SK-N-SH (cell line): ENCODE measurements at regions not wholly inside any gene's neighbourhood (a gene's known extent, or its start where the extent isn't known, plus 50 kb on each side); places are given as distances from the start of the nearest gene placed in this dataset.

Source experiments
- CTCF ChIA-PET: fragments of 300-600, 350-600 bp; formaldehyde crosslinking; extraction: SDS; loops from one replicate; lab custom pipeline; 2021; lab: Yijun Ruan, JAX
- POLR2A ChIA-PET: fragments of 350-600 bp; sonication (Branson Sonifier 250); formaldehyde crosslinking; extraction: SDS; loops from one replicate; lab custom pipeline; 2020; ENCODE audit warnings: antibody characterized with exemption, inconsistent platforms; lab: Yijun Ruan, JAX
- DNase-seq: peaks from one replicate; pipeline ENCODE4 v3.0.0; 2012
- H2AFZ ChIP-seq: fragments of 200-600 bp; sonication (generic); 2 replicates; pipeline ENCODE4 v1.8.1; 2016; ENCODE audit warnings: antibody characterized with exemption, mild to moderate bottlenecking, low read depth
- H3F3A ChIP-seq: fragments of 200-600 bp; sonication (generic); replicated peaks from 2 replicates; pipeline ENCODE3; 2016; ENCODE audit warnings: antibody characterized with exemption, mild to moderate bottlenecking; ENCODE audit not compliant: insufficient read depth
- H3K27ac ChIP-seq, 2 experiments: fragments of 200-500 bp in 1 of 2; fragments of 200-600 bp in 1 of 2; sonication (Bioruptor generic) in 1 of 2; sonication (generic), shearing (Covaris generic) in 1 of 2; 2 replicates each; pipeline versions ENCODE4 v1.5.1 to v1.6.1; 2014 to 2016; ENCODE audit warnings: low read depth in 2 of 2, inconsistent platforms in 1 of 2, low read length in 1 of 2, mild to moderate bottlenecking in 1 of 2, mixed read lengths in 1 of 2
- H3K27me3 ChIP-seq: fragments of 200-600 bp; sonication (generic), shearing (Covaris generic); 2 replicates; pipeline ENCODE4 v1.6.1; 2016; ENCODE audit warnings: mixed run types; ENCODE audit not compliant: insufficient read depth
- H3K36me3 ChIP-seq, 2 experiments: fragments of 200-500 bp in 1 of 2; fragments of 200-600 bp in 1 of 2; sonication (Bioruptor generic) in 1 of 2; sonication (generic) in 1 of 2; replicated peaks in 1 of 2; 2 replicates each; pipeline versions ENCODE3 to v1.5.1; 2014 to 2016; ENCODE audit warnings: low read length in 1 of 2, mild to moderate bottlenecking in 1 of 2; ENCODE audit not compliant: insufficient read depth in 2 of 2, control insufficient read depth in 1 of 2
- H3K4me1 ChIP-seq, 2 experiments: fragments of 200-500 bp in 1 of 2; fragments of 200-600 bp in 1 of 2; sonication (Bioruptor generic) in 1 of 2; sonication (generic), shearing (Covaris generic) in 1 of 2; 2 replicates each; pipeline versions ENCODE4 v1.5.1 to v1.6.1; 2014 to 2016; ENCODE audit warnings: low read depth in 1 of 2, low read length in 1 of 2, mixed run types in 1 of 2; ENCODE audit not compliant: insufficient read depth in 2 of 2, control insufficient read depth in 1 of 2
- H3K4me2 ChIP-seq: fragments of 200-600 bp; sonication (generic), shearing (Covaris generic); 2 replicates; pipeline ENCODE4 v1.6.1; 2017; ENCODE audit warnings: mixed run types
- H3K4me3 ChIP-seq, 2 experiments: fragments of 200-500 bp in 1 of 2; fragments of 200-600 bp in 1 of 2; sonication (Bioruptor generic) in 1 of 2; sonication (generic), shearing (Covaris generic) in 1 of 2; 2 replicates each; pipeline versions ENCODE4 v1.5.1 to v1.8.1; 2014 to 2016; ENCODE audit warnings: low read depth in 2 of 2, inconsistent platforms in 1 of 2, low read length in 1 of 2, mild to moderate bottlenecking in 1 of 2, mixed read lengths in 1 of 2, moderate library complexity in 1 of 2
- H3K79me2 ChIP-seq: fragments of 200-600 bp; sonication (generic); 2 replicates; pipeline ENCODE4 v1.8.1; 2017; ENCODE audit warnings: mild to moderate bottlenecking; ENCODE audit not compliant: insufficient read depth
- H3K9ac ChIP-seq: fragments of 200-600 bp; sonication (generic); 2 replicates; pipeline ENCODE4 v1.6.1; 2017; ENCODE audit warnings: mixed run types
- H3K9me2 ChIP-seq: fragments of 200-600 bp; sonication (generic); 2 replicates; pipeline ENCODE4 v1.6.1; 2017; ENCODE audit warnings: mixed run types
- H3K9me3 ChIP-seq: fragments of 200-600 bp; sonication (generic); 2 replicates; pipeline ENCODE4 v1.6.1; 2017; ENCODE audit warnings: mixed run types, mild to moderate bottlenecking, moderate library complexity
- H4K20me1 ChIP-seq: fragments of 200-600 bp; sonication (generic); 2 replicates; pipeline ENCODE4 v1.6.1; 2017; ENCODE audit warnings: mild to moderate bottlenecking, mixed run types; ENCODE audit not compliant: insufficient read depth
- CHD2 ChIP-seq: fragments of 150-350 bp; IDR thresholded peaks from 2 replicates; pipeline ENCODE4 v1.6.1; 2018; ENCODE audit warnings: low read length; ENCODE audit not compliant: partially characterized antibody
- CTCF ChIP-seq: fragments of 200-600 bp; sonication (generic); IDR thresholded peaks from 2 replicates; pipeline ENCODE4 v1.6.1; 2017; ENCODE audit warnings: antibody characterized with exemption, mild to moderate bottlenecking, moderate library complexity
- ELF1 ChIP-seq: IDR thresholded peaks from 2 replicates; pipeline ENCODE4 v1.4.0; 2012
- FOXM1 ChIP-seq: IDR thresholded peaks from 2 replicates; pipeline ENCODE4 v1.4.0; 2012; ENCODE audit warnings: low read depth, mild to moderate bottlenecking
- IRF3 ChIP-seq: fragments of 150-350 bp; IDR thresholded peaks from 2 replicates; pipeline ENCODE4 v1.6.1; 2016; ENCODE audit warnings: mild to moderate bottlenecking, low read depth, low read length
- MXI1 ChIP-seq: IDR thresholded peaks from 2 replicates; pipeline ENCODE4 v1.6.1; 2012; ENCODE audit warnings: mild to moderate bottlenecking, low read depth, low read length, improper control_type of control experiment
- NRF1 ChIP-seq: IDR thresholded peaks from 2 replicates; pipeline ENCODE4 v1.6.1; 2012; ENCODE audit warnings: low read depth, mild to moderate bottlenecking, low read length
- PBX3 ChIP-seq: IDR thresholded peaks from 2 replicates; pipeline ENCODE4; 2012
- POLR2AphosphoS5 ChIP-seq: IDR thresholded peaks from 2 replicates; pipeline ENCODE4 v1.6.1; 2012; ENCODE audit warnings: low read depth, low read length
- RAD21 ChIP-seq: IDR thresholded peaks from 2 replicates; pipeline ENCODE4 v1.6.1; 2012; ENCODE audit warnings: mild to moderate bottlenecking, low read length
- RCOR1 ChIP-seq: fragments of 150-350 bp; IDR thresholded peaks from 2 replicates; pipeline ENCODE4 v1.6.1; 2017; ENCODE audit warnings: antibody characterized with exemption, low read length
- REST ChIP-seq: IDR thresholded peaks from 2 replicates; pipeline ENCODE4 v1.6.1; 2012; ENCODE audit warnings: mild to moderate bottlenecking, low read depth, low read length, moderate library complexity
- SIN3A ChIP-seq: IDR thresholded peaks from 2 replicates; pipeline ENCODE4 v1.6.1; 2012; ENCODE audit warnings: low read depth, mild to moderate bottlenecking, low read length, moderate library complexity, borderline replicate concordance
- TAF1 ChIP-seq: IDR thresholded peaks from 2 replicates; pipeline ENCODE4 v1.6.1; 2012; ENCODE audit warnings: low read depth, mild to moderate bottlenecking, low read length, moderate library complexity, borderline replicate concordance
- TEAD4 ChIP-seq: IDR thresholded peaks from 2 replicates; pipeline ENCODE4 v1.4.0; 2012; ENCODE audit warnings: mild to moderate bottlenecking, borderline replicate concordance; ENCODE audit not compliant: insufficient read depth
- USF1 ChIP-seq: IDR thresholded peaks from 2 replicates; pipeline ENCODE4 v1.4.0; 2012; ENCODE audit warnings: low read depth, borderline replicate concordance
- ZBTB33 ChIP-seq: IDR thresholded peaks from 2 replicates; pipeline ENCODE4 v1.4.0; 2012; ENCODE audit warnings: low read depth, borderline replicate concordance
- WGBS: methylation state at CpG from one replicate; pipeline ENCODE4 v1.1.6; 2017; ENCODE audit warnings: low lambda C conversion rate; 5-methylcytosine and 5-hydroxymethylcytosine counted together

GRCh38 chr16:79842197-79842596 lies 241.7 kb upstream of the MAF start (continued):
- TF ChIP-seq REST (no peak), IRF3 (no peak)

- Histone ChIP-seq H3K27me3 (no peaks in the 10 kb centered on the region), H2AFZ (no peak overlapping the region), H3K4me2 (no peak overlapping the region), H4K20me1 (no peaks in the 10 kb centered on the region), H3K9me2 (no peaks in the 10 kb centered on the region), H3K27ac (peak overlapping the region in 1 of 2 experiments; percentile 64; a peak in 2 of 4 replicates), H3F3A (no peaks in the 10 kb centered on the region), H3K9ac (no peak overlapping the region), H3K79me2 (no peaks in the 10 kb centered on the region), H3K36me3 (no peaks in the 10 kb centered on the region), H3K4me1 (peaks cover 0 to 15% of the 10 kb centered on the region in 2 experiments; a peak in 1 of 4 replicates), H3K9me3 (no peaks in the 10 kb centered on the region), H3K4me3 (no peak overlapping the region)
- WGBS, result 36% methylated on average over 12 of the region's 14 CpGs
- DNase-seq, result no peak
- ChIA-PET CTCF (interaction anchor here (1.2 kb wide), 1 partner anchor 11 kb away, joined by 3 read pairs; no protein-coding TSS in a partner anchor), POLR2A (no interaction called here)
- TF ChIP-seq SIN3A, result no peak
- TF ChIP-seq MXI1, result no peak
- no peak for TF ChIP-seq TAF1
- no peak for TF ChIP-seq TEAD4
- no peak for TF ChIP-seq RCOR1
- no peak for TF ChIP-seq IRF3
- TF ChIP-seq POLR2AphosphoS5, result no peak
- TF ChIP-seq CHD2, result no peak
- no peak for TF ChIP-seq NRF1
- no peak for TF ChIP-seq PBX3
- no peak for TF ChIP-seq ELF1
- TF ChIP-seq RAD21, result no peak
- no peak for TF ChIP-seq FOXM1
- no peak for TF ChIP-seq USF1
- no peak for TF ChIP-seq ZBTB33
- TF ChIP-seq CTCF, result no peak
Measured at GRCh38 chr16:79839466-79840341, 239.2 kb upstream of the MAF start.
